Activated gamma-delta T cell (primary cell): ENCODE measurements at regions not wholly inside any gene's neighbourhood (a gene's known extent, or its start where the extent isn't known, plus 50 kb on each side); places are given as distances from the start of the nearest gene placed in this dataset.

Experiments used
- DNase-seq: peaks from one replicate; lab custom pipeline; 2025; lab: John Stamatoyannopoulos, UW

DNA sequence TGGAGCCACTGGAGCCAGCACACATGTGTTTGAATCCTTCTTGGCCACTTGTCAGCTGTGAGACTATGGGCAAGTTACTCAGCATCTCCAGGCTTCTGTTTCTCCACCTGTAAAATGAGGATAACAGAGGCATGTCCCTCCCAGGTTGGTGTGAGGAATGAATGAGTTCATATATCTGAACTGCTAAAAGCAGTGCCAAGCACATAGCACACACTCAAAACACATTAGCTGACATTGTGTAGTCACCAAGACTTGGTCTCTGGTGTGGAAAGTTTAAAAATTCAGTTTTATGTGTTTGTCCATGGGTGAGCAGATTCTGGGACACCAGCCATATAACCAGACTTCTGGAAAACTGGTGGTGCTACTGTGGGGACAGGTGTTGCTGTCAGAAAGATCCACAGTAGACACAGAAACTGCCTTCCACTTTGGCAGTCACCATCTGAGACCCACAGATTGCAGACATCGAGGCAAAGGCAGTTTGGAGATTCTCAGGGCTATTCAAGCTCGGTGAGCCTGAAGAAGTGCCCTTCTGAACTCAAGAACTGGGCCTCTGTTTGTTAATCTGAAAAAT lies 115.8 kb downstream of the MRPL14 start:
- DNase-seq: no peak

DNA sequence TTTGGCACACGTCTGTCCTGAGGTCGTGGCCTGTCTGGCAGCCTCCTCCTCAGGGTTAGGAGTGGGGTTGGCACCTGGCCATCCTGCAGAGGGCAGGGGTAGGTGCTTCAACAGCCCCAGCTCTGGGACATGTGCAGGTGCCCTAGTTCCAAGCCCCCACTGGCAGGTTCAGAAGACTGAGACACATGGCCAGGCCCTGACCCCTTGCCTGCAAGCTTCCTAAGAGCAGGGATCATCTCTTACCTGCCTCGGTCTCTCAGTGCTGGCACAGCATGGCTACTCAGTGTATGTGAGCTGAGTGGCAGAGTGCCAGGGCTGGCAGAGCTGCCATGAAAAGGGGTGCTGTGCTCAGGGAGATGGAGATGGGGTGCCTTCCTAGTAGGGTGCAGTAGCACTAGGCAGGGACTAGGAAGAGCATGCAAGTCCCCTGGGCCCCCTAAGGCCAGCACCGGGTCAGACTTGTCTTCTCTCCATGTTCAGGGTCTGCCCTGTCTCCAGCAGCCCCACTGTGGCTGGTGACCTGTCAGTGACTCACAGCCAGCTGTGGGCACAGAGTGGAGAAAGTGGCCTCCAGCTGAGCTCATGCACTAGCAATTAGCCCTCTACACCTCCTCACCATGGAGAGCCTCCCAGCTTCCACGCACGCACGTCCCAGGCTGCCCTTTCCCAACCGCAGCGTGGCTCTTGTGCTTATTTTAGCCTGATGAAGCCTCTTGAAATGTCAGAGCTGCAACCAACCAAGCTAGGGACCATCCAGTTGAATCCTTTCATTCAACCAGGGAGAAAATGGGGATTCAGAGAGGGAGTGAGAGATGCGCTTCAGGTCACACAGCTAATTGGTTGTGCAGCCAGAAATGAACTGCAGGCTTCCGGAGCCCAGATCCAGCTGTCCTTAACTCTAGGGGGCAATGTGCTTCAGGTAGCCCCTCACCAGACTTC lies 116.6 kb downstream of the MRPL14 start:
- DNase-seq: no peak

DNA sequence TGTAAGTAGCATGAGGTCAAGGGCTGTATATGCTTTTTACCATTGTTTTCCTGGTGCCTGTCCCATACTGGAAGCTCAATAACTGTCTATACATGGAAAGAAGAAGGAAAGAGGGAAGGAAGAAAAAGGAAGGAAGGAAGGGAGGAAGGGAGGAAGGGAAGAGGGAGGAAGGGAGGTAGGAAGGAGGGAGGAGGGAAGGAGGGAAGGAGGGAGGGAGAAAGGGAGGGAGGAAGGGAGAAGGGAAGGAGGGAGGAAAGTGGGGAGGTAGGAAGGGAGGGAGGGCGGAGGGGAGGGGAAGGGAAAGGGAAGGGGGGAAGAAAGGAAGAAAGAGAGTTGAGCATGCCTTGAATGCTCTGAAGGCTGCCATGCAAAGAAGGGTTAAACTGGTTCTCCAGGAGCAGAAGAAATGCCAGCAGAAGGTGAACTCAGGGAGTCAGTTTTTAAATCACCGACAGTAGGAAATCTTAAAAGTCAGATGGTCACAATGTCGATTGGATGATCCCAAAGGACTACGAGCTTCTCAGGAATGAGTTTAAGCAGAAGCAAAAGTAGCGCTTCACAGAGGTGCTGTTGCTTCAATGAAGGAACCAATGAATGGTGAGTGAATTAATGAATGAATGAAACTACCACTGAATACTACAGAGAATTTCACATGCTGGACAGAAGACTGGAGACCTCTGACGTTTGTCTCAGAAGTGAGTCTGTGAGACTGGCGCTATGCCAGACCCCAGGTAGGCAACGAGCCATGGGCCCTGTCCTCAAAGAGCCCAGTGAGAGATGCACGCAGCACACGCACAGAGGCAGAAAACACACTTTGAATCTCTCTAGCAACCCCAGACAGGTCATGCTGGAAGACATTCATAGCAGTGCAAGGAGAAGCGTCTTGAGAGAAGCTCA lies 117.6 kb downstream of the MRPL14 start:
- no peak for DNase-seq

DNA sequence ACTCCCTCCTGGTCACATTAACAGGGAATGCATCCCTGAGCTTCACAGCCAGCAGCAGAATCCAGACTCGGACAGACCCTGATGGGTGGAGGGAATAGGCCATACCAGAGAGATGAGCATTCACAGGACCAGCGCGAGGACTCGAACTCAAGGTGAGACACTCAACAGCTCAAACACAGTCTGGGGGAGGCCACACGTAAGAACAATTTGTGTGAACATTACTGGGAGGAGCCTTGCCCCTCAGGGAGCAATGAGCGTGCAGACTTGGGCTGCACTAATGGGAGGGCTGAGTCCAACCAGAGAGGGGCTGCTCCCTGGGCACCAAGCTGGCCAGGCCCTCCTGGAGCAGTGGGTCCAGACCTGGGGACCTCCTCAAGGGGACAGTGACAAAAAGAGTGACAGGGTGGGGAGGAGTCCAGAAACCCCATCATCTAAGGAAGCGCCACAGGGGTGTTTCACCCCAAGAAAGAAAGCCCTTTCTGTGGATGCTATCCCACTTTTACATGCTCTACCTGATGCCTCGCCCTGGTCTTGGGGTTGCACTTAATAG lies 118.4 kb downstream of the MRPL14 start:
- no peak for DNase-seq

DNA sequence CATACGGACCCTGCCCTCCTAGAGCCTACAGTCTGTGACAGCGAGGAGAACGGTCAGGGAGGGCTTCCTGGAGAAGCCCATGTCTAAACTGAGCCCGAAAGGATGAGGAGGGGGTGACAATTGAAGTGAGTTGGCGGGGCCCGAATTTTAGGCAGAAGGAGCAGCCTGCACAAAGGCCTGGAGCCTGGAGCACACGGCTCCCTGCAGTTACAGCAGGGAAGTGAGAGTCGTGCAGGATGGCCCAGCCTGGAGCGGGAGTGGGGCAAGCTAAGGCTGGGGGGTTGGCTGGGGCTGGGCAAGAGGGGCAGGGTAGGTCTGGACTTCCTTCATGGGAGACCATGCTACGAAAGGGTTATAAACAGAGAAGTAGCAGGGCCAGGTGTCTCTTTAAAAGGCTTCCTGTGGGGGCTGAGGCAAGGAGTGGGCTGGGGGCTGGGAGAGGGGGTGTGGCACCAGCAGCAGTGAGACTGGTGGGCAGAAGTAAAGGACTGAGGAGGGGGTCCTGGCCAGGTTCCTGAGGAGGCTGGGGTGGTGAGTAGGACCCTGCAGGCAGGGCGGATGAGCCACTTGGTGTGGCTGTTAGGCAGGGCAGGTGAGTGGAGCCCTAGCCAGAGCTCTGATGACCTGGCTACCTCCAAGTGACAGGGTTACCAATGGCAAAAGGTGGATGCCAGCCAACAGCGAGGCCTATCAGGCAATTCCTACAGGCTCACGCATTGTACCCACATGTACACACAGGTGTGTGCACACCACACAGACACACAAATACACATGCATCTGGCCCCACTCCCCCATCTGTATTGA lies 119.2 kb downstream of the MRPL14 start:
- DNase-seq: no peak

DNA sequence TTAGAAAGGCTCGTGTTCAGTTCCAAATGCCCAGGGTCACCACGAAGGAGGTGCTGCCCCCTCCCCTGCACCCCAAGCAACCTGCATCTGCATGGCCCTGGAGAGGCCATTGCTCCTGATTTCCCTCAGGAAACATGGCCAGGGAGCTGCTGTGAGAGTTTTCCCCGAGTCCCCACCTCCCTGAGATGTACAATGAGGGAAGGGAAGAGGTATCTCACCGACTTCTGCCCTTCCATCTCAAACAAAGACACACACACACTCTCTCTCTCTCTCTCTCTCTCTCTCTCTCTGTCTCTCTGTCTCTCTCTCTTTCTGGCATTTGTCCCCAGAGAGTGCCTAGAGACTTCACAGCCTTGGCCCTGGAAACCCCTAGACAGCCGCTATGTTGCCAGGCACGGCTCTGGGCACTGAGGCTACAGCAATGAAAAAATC lies 120.4 kb downstream of the MRPL14 start:
- DNase-seq: no peak

DNA sequence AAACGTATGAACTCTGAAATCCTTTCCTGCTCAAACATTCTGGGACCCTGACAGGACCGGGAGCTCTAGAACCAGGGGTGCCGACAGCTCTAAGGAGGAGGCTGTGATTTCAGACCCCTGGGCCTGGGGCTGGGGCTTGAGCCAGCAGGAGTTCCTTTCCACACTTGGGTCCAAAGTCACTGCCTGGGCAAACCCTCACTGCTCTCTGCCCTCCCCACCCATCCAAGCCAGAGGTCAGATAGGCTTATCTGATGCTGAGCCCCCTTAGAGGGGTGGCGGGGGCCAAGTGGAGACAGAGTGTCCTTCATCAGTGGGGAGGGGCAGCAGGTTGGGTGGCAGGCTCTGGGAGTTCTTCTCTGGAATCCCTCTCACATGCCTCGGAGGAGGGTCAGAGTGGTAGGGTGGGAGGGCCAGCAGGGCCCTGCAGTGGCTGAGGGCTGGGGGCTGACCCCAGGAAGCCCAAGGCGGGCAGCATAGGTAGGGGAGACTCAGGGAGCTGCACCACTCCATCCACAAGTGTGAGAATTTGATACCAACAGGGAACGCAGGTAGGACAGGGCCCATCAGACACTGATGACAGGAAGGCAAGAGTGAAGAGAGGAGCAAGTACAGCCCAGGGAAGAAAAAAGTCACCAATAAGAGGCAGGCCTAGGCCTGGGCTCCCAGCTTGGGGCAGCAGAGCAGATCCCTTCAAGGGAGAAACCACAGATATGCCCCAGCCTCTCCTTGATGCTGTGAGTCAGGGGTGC lies 121.0 kb downstream of the MRPL14 start:
- no peak for DNase-seq

DNA sequence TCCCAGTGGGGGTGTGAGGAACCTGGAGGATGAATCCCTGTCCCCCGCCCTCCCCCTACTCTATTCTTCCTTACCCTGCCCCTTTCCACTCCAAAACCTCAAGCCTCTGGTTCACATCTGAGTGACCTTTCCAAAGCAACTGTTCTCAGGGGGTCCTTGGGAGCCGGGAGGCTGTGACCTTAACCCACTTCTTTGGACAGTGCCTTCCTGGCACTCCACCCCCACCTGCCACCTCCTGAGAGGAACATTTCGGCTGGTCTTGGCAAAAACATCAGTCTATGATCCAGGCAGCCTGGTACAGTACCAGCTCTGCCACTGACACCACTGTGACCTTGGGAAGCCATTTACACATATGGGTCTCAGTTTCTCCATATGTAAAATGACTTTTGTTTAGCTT lies 121.7 kb downstream of the MRPL14 start:
- no peak for DNase-seq

DNA sequence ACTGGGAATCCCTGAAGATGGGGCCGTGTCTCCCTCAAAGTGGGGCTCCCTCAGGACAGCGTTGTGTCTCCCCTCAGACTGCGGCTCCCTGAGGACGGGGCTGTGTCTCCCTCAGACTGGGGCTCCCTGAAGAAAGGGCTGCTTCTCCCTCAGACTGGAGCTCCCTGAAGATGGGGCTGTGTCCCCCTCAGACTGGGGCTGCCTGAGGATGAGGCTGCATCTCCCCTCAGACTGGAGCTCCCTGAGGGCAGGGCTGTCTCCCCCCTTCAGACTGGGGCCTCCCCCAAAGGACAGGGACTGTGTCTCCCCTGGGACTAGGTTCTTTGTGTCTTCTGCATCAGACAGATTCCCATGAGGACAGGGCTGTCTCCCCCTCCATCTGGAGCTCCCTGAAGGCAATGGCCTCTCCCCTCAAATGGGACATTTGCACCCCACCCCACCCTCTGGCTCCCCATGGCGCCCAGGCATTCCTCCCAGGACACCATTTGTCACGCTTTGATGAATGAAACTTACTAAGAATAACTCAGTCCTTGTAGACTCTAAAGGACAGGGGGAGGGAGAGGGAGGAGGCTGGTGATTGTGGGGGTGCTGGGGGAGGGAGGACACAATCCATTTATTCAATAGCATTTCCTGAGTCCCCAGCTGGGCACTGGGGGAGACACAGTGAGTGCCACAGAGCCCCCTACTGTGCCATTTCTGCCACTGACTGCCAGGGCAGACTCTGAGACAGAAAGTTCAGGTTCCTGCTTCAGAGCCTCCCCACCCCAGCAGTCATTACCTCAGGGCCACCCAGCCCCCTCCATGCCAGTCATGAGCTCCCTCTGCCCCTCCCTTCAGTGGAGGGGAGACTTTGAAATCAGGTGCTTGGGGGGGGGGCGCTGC lies 122.4 kb downstream of the MRPL14 start:
- DNase-seq: no peak

DNA sequence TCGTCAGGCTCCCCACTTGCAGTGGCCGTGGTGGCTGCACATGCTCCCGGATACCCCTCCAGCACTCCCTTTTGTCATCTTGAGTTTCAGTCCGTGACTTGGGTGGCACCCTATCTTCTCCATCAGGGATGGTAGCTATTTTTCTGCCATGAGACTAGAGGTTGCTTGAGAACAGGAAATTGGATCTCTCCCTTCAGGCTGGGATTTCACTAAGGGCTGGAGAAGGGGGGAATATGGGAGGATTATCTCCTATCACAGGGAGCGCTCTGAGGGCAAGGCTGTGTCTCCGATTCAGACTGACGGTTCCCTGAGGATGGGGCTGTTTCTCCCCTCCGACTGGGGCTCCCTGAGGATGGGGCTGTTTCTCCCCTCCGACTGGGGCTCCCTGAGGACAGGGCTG lies 123.1 kb downstream of the MRPL14 start:
- no peak for DNase-seq

DNA sequence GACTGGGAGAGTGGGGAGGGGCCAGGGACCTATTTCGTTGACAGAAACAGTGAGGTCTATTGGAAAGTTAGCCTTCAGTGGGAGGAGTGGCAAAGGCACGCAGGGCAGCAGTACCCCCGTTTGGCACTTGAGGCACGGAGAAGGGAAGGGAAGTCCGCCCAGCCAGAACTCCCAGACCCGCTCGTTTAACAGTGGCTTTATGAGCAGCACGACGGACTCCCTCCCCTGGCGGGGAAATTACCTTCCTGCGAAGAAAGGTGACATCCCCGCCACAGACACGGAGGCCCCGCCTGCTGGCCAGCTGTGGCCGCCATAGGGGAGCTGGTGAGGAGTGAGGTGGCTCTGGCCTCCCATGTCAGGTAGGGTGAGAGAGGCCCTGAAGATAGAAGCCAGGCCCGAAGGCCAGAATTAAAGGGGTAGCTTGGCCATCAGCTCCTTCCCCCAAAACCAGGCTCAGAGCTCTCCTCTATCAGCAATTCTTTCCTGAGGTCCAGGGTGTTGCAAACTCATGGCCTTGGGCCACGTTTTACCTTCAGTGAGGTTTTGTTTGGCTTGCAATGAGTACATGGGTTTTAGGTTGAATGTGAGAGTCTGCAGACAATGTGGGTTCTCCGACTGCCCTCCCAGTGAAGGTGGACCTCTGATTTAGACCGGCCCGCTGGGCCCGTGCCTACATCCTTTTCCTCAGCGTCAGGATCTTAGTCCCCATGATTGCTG lies 123.7 kb downstream of the MRPL14 start:
- no peak for DNase-seq

DNA sequence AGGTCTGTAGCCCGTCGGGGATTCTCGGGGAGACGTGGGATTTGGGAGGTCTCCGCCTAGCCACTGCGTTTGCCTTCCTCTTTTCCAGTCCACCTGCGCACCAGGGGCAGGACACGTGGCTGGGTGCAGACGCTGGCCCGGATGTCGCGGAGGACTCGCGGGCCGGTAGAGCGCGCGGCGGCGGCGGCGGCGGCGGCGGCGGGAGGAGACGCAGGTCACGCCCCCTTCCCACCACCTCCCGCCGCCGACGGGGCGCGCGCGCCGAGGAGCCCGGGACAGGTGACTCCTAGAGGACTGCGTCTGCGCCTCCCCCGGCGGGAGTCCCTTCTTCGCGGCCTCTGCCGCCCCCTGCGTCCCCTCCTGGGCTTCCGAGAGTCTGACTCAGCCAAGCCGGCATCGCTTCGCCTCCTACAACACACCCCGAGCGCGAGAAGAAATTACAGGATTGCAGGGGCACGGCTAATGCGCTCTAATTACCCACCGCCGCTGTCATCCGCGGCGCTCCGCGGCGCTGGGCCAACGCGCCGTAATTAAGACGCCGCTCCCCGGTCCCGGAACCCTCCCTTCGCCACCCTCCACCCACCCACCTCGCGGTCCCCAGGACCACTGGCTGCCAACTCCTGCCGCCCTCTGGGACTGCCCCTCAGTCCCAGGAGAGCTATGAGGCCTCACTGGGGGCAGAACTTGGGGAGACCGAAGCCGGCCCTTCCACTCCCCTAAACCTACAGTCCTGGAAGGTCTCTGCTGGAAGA lies 124.5 kb downstream of the MRPL14 start:
- DNase-seq: peak; percentile 37

DNA sequence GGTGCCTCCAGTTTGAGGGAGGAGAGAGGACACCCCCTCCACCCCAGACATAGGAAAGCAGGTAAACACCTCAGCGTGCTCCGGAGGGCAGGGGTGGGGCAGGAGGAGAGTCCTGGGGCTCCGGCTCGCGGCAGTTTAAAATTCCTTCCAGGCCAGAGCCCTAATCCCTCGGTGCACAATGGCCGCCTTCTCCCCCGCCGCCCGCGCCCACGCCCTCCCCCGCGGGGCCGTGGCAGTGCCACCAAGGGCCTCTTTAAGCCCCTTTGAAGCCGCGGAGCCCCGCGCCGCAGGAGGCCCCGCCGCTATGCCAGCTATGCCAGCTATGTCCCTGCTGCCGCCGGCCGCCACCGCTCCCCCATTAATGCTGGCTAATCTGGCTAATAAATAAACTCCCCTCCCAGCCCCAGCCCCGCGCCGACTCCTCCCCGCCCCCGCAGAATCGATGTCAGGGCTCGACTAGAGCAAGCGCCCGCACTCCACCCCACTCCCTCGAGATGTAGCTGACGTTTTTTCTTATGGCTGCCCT lies 125.1 kb downstream of the MRPL14 start:
- no peak for DNase-seq

DNA sequence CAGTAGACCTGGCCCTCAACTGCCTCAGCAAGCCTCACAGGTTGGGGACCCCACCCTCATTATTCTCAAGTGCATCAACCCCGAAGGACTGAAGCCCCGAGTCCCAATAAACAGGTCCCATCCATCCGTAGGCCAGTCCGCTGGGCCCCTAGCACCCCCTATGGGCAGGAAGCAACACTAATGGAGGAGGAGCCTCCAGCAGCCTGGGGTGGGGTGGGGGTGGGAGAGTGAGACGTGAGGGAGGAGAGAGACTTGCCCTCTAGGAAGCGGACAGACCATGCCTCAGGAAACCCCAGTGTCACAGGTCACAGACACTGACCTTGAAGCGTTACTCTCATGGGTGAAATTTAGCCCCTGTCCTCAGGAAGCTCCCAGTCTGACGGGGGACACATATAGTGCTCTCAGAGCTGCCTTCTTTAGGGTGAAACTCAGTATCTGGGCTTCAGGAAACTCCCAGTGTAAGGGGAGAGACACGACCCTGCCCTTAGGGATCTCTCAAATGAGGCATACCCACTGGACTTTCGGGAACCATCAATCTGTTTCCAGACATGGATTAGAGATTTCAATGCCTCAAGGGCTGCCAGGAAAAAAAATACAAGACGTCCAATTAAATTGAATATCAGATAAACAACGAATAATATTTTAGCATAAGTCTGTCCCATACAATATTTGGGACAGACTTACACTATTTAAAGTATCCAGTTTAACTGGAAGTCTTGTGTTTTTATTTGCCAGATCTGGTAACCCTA lies 125.8 kb downstream of the MRPL14 start:
- DNase-seq: no peak

DNA sequence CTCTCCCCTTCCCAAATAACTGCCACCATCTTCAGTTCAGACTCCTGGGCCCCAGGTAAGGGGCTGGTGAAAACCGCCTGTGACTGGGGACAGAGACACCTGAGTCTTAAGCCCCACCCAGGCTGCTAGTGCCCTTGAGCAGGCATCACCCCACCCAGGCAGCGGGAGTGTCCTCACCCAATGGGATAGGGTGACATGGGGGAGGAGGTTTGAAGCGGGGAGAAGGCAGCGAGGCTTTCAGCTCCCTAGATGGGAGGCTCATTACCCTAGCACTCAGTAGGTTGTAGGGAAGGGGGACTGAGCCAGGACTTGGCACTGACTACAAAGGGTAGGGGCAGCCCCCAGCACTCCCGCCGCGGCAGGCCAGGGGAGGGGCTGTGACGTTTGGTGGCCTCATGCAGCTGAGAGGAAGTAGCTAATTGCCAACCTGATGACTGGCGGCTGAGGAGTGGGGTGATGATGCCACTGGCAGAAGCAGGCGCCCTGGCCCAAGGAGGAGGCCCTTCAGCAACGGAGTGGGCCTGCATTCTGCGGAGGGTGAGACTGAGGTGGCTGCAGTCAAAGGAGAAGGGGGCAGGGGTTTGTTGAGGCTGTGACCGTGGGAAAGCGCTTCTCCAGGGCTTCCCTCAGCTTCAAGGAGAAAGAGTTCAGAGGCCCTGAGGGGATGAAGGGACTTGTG lies 126.9 kb downstream of the MRPL14 start:
- no peak for DNase-seq

DNA sequence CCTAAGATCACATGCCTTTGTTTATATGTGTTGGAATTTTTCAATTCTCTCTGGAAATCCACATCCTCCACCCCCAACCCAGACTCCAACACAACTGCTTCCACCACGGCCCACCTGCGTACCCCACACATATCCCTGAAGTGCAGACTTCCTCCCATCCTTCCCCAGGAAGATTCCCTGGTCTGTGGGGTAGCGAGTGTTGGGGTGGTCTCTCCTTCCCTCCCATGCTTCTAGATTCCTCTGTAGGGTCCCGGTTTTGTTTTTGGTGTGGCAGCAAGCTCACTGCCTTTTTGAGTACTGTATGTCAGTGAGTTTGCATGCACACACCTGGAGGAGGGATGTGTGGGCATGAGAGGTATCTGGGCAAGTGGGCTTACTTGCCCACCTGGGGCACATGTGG lies 127.6 kb downstream of the MRPL14 start:
- no peak for DNase-seq
